Caco-2 (cell line): ENCODE measurements at regions not wholly inside any gene's neighbourhood (a gene's known extent, or its start where the extent isn't known, plus 50 kb on each side); places are given as distances from the start of the nearest gene placed in this dataset.

Experiments used
- BruUV-seq: library from RNA; stranded (reverse); fragments of 400-500 nt; replicated peaks from 2 replicates; lab custom pipeline; 2021; lab: Mats Ljungman, UMichigan
- CTCF ChIA-PET: fragments of 300-600 bp; sonication (Branson Sonifier 250); formaldehyde crosslinking; loops from one replicate; lab custom pipeline; 2022; ENCODE audit warnings: antibody characterized with exemption; lab: Charles Lee
- POLR2A ChIA-PET: fragments of 300-600 bp; sonication (Branson Sonifier 250); formaldehyde crosslinking; loops from one replicate; lab custom pipeline; 2022; ENCODE audit warnings: antibody characterized with exemption; lab: Charles Lee
- DNase-seq, 2 experiments: peaks; one replicate each; pipeline versions ENCODE4 v3.0.0 to v3.0.0-alpha.2; 2020 to 2022
- H3K27me3 ChIP-seq: replicated peaks from 2 replicates; pipeline ENCODE4 v1.6.0; 2011; ENCODE audit warnings: low read length; ENCODE audit not compliant: control insufficient read depth, insufficient read depth
- H3K36me3 ChIP-seq: 2 replicates; pipeline ENCODE4 v1.5.1; 2011; ENCODE audit warnings: low read length; ENCODE audit not compliant: control insufficient read depth, insufficient read depth
- H3K4me1 ChIP-seq: fragments of 250-450 bp; sonication (Bioruptor Pico); 2 replicates; pipeline ENCODE4 v1.5.1; 2020; ENCODE audit warnings: mild to moderate bottlenecking
- H3K4me3 ChIP-seq: 2 replicates; pipeline ENCODE4 v1.5.1; 2011; ENCODE audit warnings: low read depth, mild to moderate bottlenecking, control low read depth, low read length
- H3K9me3 ChIP-seq: fragments of 250-450 bp; sonication (Bioruptor Pico); 2 replicates; pipeline ENCODE4 v1.5.1; 2020; ENCODE audit warnings: mild to moderate bottlenecking, moderate library complexity
- H3K27ac Mint-ChIP-seq: one replicate; pipeline ENCODE4 v1.8.0; 2022; ENCODE audit warnings: mixed read lengths; ENCODE audit not compliant: unreplicated experiment
- H3K27me3 Mint-ChIP-seq: one replicate; pipeline ENCODE4 v1.8.0; 2022; ENCODE audit warnings: mixed read lengths; ENCODE audit not compliant: insufficient read depth, unreplicated experiment
- H3K36me3 Mint-ChIP-seq: one replicate; pipeline ENCODE4 v1.8.0; 2022; ENCODE audit warnings: mild to moderate bottlenecking, mixed read lengths; ENCODE audit not compliant: insufficient read depth, unreplicated experiment
- H3K4me1 Mint-ChIP-seq: one replicate; pipeline ENCODE4 v1.8.0; 2022; ENCODE audit warnings: low read depth, mixed read lengths; ENCODE audit not compliant: unreplicated experiment
- H3K4me3 Mint-ChIP-seq: one replicate; pipeline ENCODE4 v1.8.0; 2022; ENCODE audit warnings: mild to moderate bottlenecking, moderate library complexity, mixed read lengths; ENCODE audit not compliant: unreplicated experiment
- H3K9me3 Mint-ChIP-seq: one replicate; pipeline ENCODE4 v1.8.0; 2022; ENCODE audit warnings: mixed read lengths; ENCODE audit not compliant: unreplicated experiment
- CTCF ChIP-seq, 2 experiments: fragments of 200-600 bp in 1 of 2; IDR thresholded peaks; 1 replicate in 1 of 2; 2 replicates in 1 of 2; pipeline versions ENCODE4 v1.5.1 to v1.8.0; 2011 to 2022; ENCODE audit warnings: antibody characterized with exemption in 1 of 2, control low read depth in 1 of 2, inconsistent platforms in 1 of 2, low read depth in 1 of 2, low read length in 1 of 2, mild to moderate bottlenecking in 1 of 2, moderate library complexity in 1 of 2; ENCODE audit not compliant: insufficient read depth in 1 of 2, severe bottlenecking in 1 of 2, unreplicated experiment in 1 of 2
- intact Hi-C: fragments of 100-400 bp; cut with micrococcal nuclease; formaldehyde crosslinking; loops from one replicate; pipeline ENCODE4 v1.10.0; 2022; ENCODE audit not compliant: unreplicated experiment

DNA sequence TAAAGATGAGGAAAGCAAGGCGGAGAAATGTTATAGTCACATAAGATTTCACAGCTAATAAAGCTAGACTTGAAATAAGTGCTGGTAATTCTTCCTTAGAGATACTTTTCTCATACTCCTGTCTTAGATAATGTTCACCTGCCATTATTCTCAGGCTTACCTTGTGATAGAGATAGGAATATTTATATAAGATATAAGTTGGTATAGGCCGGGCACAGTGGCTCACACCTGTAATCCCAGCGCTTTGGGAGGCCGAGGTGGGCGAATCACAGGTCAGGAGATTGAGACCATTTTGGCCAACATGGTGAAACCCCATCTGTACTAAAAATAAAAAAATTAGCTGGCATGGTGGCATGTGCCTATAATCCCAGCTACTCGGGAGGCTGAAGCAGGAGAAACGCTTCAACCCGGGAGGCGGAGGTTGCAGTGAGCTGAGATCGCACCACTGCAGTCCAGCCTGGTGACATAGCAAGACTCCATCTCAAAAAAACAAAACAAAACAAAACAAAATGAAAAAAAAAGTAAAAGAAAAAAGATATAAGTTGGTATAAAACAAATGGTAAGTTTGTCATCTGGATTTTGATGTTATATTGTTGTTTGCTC lies 1918.4 kb downstream of the MAT2B start:
- BruUV-seq: no TSS peak
- H3K4me1 ChIP-seq: no peaks in the 10 kb centered on the region
- H3K4me3 ChIP-seq: no peak overlapping the region
- H3K4me3 Mint-ChIP-seq: no peak overlapping the region
- no peak overlapping the region for H3K27ac Mint-ChIP-seq
- intact Hi-C loops: no loop called here
- no peak for TF ChIP-seq CTCF (IDR thresholded peaks at IDR 0.05; ENCODE audit: insufficient read depth in 1 of 2, low read depth in 1 of 2, low read length in 1 of 2, severe bottlenecking in 1 of 2, unreplicated experiment in 1 of 2)
- peaks cover 6% of the 10 kb centered on the region for H3K27me3 Mint-ChIP-seq
- ChIA-PET CTCF (no interaction called here), POLR2A (no interaction called here)
- no peaks in the 10 kb centered on the region for H3K27me3 ChIP-seq
- H3K9me3 ChIP-seq: no peaks in the 10 kb centered on the region
- no peaks in the 10 kb centered on the region for H3K9me3 Mint-ChIP-seq
- no peaks in the 10 kb centered on the region for H3K4me1 Mint-ChIP-seq
- no peaks in the 10 kb centered on the region for H3K36me3 ChIP-seq
- no peak for DNase-seq
- no peaks in the 10 kb centered on the region for H3K36me3 Mint-ChIP-seq

- Mint-ChIP-seq H3K4me1 (no peaks in the 10 kb centered on the region), H3K36me3 (no peaks in the 10 kb centered on the region), H3K4me3 (no peak overlapping the region), H3K9me3 (no peaks in the 10 kb centered on the region), H3K27me3 (peaks cover 7% of the 10 kb centered on the region), H3K27ac (no peak overlapping the region)
- no peaks in the 10 kb centered on the region for H3K9me3 ChIP-seq
- no peak for DNase-seq
- no peak overlapping the region for H3K4me3 ChIP-seq
- ChIA-PET POLR2A (no interaction called here), CTCF (no interaction called here)
- no peak for TF ChIP-seq CTCF (IDR thresholded peaks at IDR 0.05; ENCODE audit: insufficient read depth in 1 of 2, low read depth in 1 of 2, low read length in 1 of 2, severe bottlenecking in 1 of 2, unreplicated experiment in 1 of 2)
- intact Hi-C loops: no loop called here
- H3K36me3 ChIP-seq: no peaks in the 10 kb centered on the region
- BruUV-seq: no TSS peak
- H3K4me1 ChIP-seq: no peaks in the 10 kb centered on the region
- no peaks in the 10 kb centered on the region for H3K27me3 ChIP-seq
Observed at GRCh38 chr5:165425594-165425993, 1920.2 kb downstream of the MAT2B start.

- Mint-ChIP-seq H3K9me3 (peaks cover 10% of the 10 kb centered on the region), H3K27ac (no peak overlapping the region), H3K36me3 (no peaks in the 10 kb centered on the region), H3K4me1 (no peaks in the 10 kb centered on the region), H3K27me3 (peaks cover 4% of the 10 kb centered on the region), H3K4me3 (no peak overlapping the region)
- POLR2A ChIA-PET: no interaction called here
- H3K36me3 ChIP-seq: no peaks in the 10 kb centered on the region
- CTCF ChIA-PET: no interaction called here
- intact Hi-C loops: no loop called here
- H3K27me3 ChIP-seq: no peaks in the 10 kb centered on the region
- no peaks in the 10 kb centered on the region for H3K9me3 ChIP-seq
- no peak for TF ChIP-seq CTCF (IDR thresholded peaks at IDR 0.05; ENCODE audit: insufficient read depth in 1 of 2, low read depth in 1 of 2, low read length in 1 of 2, severe bottlenecking in 1 of 2, unreplicated experiment in 1 of 2)
- no peak overlapping the region for H3K4me3 ChIP-seq
- DNase-seq: no peak
- BruUV-seq: no TSS peak
- H3K4me1 ChIP-seq: no peaks in the 10 kb centered on the region
Observed at GRCh38 chr5:165448753-165449152, 1943.3 kb downstream of the MAT2B start.
